IMR-90 (cell line): ENCODE measurements at regions not wholly inside any gene's neighbourhood (a gene's known extent, or its start where the extent isn't known, plus 50 kb on each side); places are given as distances from the start of the nearest gene placed in this dataset.

ENCODE experiments used
- ATAC-seq: fragments of 200-7000 bp; cut with Tn5 transposase; 2 replicates; pipeline ENCODE4 v1.9.1; 2020; ENCODE audit warnings: low read depth, mild to moderate bottlenecking, moderate library complexity
- BruUV-seq: library from RNA; stranded (reverse); fragments of 400-500 nt; replicated peaks from 2 replicates; lab custom pipeline; 2021; lab: Mats Ljungman, UMichigan
- CTCF ChIA-PET: fragments of 300-600 bp; formaldehyde crosslinking; extraction: SDS; loops from one replicate; lab custom pipeline; 2021; ENCODE audit warnings: antibody characterized with exemption; lab: Yijun Ruan, JAX
- POLR2A ChIA-PET: fragments of 300-600 bp; sonication (Branson Sonifier 250); formaldehyde crosslinking; loops from one replicate; lab custom pipeline; 2022; ENCODE audit warnings: antibody characterized with exemption; ENCODE audit not compliant: unreplicated experiment; lab: Charles Lee
- DNase-seq: peaks from one replicate; pipeline ENCODE4 v3.0.0; 2013
- H2AFZ ChIP-seq: replicated peaks from 2 replicates; pipeline ENCODE3; 2013; ENCODE audit warnings: low read length, mild to moderate bottlenecking; ENCODE audit not compliant: poor library complexity
- H2AK5ac ChIP-seq: 2 replicates; pipeline ENCODE4 v1.6.1; 2013; ENCODE audit warnings: low read depth, low read length, inconsistent platforms
- H2AK9ac ChIP-seq: replicated peaks from 2 replicates; pipeline ENCODE3; 2013; ENCODE audit warnings: mild to moderate bottlenecking, low read depth, low read length, moderate library complexity; ENCODE audit not compliant: poor library complexity
- H2BK120ac ChIP-seq: 2 replicates; pipeline ENCODE4 v1.6.1; 2013; ENCODE audit warnings: low read depth, low read length, inconsistent platforms
- H2BK15ac ChIP-seq: 3 replicates; pipeline ENCODE4 v1.6.1; 2013; ENCODE audit warnings: low read depth, low read length, inconsistent platforms
- H2BK20ac ChIP-seq: 2 replicates; pipeline ENCODE4 v1.6.1; 2013; ENCODE audit warnings: low read depth, mild to moderate bottlenecking, inconsistent platforms, low read length, moderate library complexity
- H2BK5ac ChIP-seq: 2 replicates; pipeline ENCODE4 v1.6.1; 2013; ENCODE audit warnings: mild to moderate bottlenecking, low read depth, low read length, inconsistent platforms; ENCODE audit not compliant: poor library complexity, severe bottlenecking
- H3K14ac ChIP-seq: replicated peaks from 2 replicates; pipeline ENCODE4 v1.6.1; 2013; ENCODE audit warnings: low read depth, low read length, inconsistent platforms
- H3K18ac ChIP-seq: 2 replicates; pipeline ENCODE4 v1.6.1; 2013; ENCODE audit warnings: low read depth, low read length, control low read depth
- H3K23ac ChIP-seq: 2 replicates; pipeline ENCODE4 v1.6.1; 2013; ENCODE audit warnings: low read depth, low read length, inconsistent platforms
- H3K27ac ChIP-seq: 2 replicates; pipeline ENCODE4 v1.5.1; 2013; ENCODE audit warnings: mild to moderate bottlenecking, control low read depth, low read length; ENCODE audit not compliant: insufficient read depth
- H3K27me3 ChIP-seq: 2 replicates; pipeline ENCODE4 v1.6.1; 2013; ENCODE audit warnings: low read length; ENCODE audit not compliant: control insufficient read depth, insufficient read depth
- H3K36me3 ChIP-seq: 2 replicates; pipeline ENCODE4 v1.6.1; 2013; ENCODE audit warnings: low read length, mixed read lengths; ENCODE audit not compliant: control insufficient read depth, insufficient read depth
- H3K4ac ChIP-seq: 2 replicates; pipeline ENCODE4 v1.6.1; 2013; ENCODE audit warnings: low read depth, low read length, inconsistent platforms
- H3K4me1 ChIP-seq: 2 replicates; pipeline ENCODE4 v1.6.1; 2013; ENCODE audit warnings: low read length, mixed read lengths; ENCODE audit not compliant: control insufficient read depth, insufficient read depth
- H3K4me2 ChIP-seq: 2 replicates; pipeline ENCODE4 v1.6.1; 2013; ENCODE audit warnings: low read depth, mild to moderate bottlenecking, control low read depth, low read length, moderate library complexity
- H3K4me3 ChIP-seq: 2 replicates; pipeline ENCODE4 v1.5.1; 2013; ENCODE audit warnings: low read depth, mild to moderate bottlenecking, control low read depth, low read length, moderate library complexity; ENCODE audit not compliant: insufficient read depth
- H3K56ac ChIP-seq: 2 replicates; pipeline ENCODE4 v1.6.1; 2013; ENCODE audit warnings: low read length, inconsistent platforms; ENCODE audit not compliant: insufficient read depth; ENCODE audit errors: extremely low read depth
- H3K79me1 ChIP-seq, 2 experiments: 2 replicates each; pipeline ENCODE4 v1.6.1; 2013; ENCODE audit warnings: low read length in 2 of 2, inconsistent platforms in 1 of 2, low read depth in 1 of 2
- H3K9ac ChIP-seq: 2 replicates; pipeline ENCODE4 v1.6.1; 2013; ENCODE audit warnings: low read depth, low read length, control low read depth
- H3K9me1 ChIP-seq: 2 replicates; pipeline ENCODE4 v1.6.1; 2013; ENCODE audit warnings: low read length, inconsistent platforms; ENCODE audit not compliant: insufficient read depth
- H3K9me3 ChIP-seq: 2 replicates; pipeline ENCODE4 v1.6.1; 2013; ENCODE audit warnings: low read length; ENCODE audit not compliant: control insufficient read depth, insufficient read depth
- H4K20me1 ChIP-seq: 2 replicates; pipeline ENCODE4 v1.6.1; 2013; ENCODE audit warnings: low read length, inconsistent platforms; ENCODE audit not compliant: insufficient read depth
- H4K5ac ChIP-seq: 2 replicates; pipeline ENCODE4 v1.6.1; 2013; ENCODE audit warnings: mild to moderate bottlenecking, low read depth, low read length, control low read depth
- H4K8ac ChIP-seq, 2 experiments: 2 replicates each; pipeline ENCODE4 v1.6.1; 2013; ENCODE audit warnings: low read depth in 2 of 2, low read length in 2 of 2, control low read depth in 1 of 2, inconsistent platforms in 1 of 2
- H4K91ac ChIP-seq: 2 replicates; pipeline ENCODE4 v1.6.1; 2013; ENCODE audit warnings: low read depth, low read length, inconsistent platforms; ENCODE audit not compliant: insufficient read depth
- BHLHE40 ChIP-seq: fragments of 150-350 bp; IDR thresholded peaks from 2 replicates; pipeline ENCODE4 v1.6.1; 2016; ENCODE audit warnings: mild to moderate bottlenecking, low read depth, low read length
- CEBPB ChIP-seq: IDR thresholded peaks from 2 replicates; pipeline ENCODE4 v1.6.1; 2012; ENCODE audit warnings: low read depth, low read length, improper control_type of control experiment
- CHD1 ChIP-seq: IDR thresholded peaks from 2 replicates; pipeline ENCODE4 v1.6.1; 2012; ENCODE audit warnings: low read depth, low read length, improper control_type of control experiment
- FOS ChIP-seq: fragments of 150-350 bp; IDR thresholded peaks from 2 replicates; pipeline ENCODE4 v1.6.1; 2016; ENCODE audit warnings: low read depth, low read length
- MAFK ChIP-seq: IDR thresholded peaks from 2 replicates; pipeline ENCODE4 v1.6.1; 2012; ENCODE audit warnings: low read depth, low read length, improper control_type of control experiment
- MAZ ChIP-seq: IDR thresholded peaks from 2 replicates; pipeline ENCODE4 v1.6.1; 2012; ENCODE audit warnings: low read depth, mild to moderate bottlenecking, low read length, improper control_type of control experiment, moderate library complexity, borderline replicate concordance
- MXI1 ChIP-seq: IDR thresholded peaks from 2 replicates; pipeline ENCODE4 v1.6.1; 2012; ENCODE audit warnings: low read depth, mild to moderate bottlenecking, low read length, moderate library complexity, borderline replicate concordance
- NFE2L2 ChIP-seq: fragments of 150-350 bp; IDR thresholded peaks from 2 replicates; pipeline ENCODE4 v1.6.1; 2016; ENCODE audit warnings: low read depth, mild to moderate bottlenecking, low read length
- POLR2A ChIP-seq: IDR thresholded peaks from 2 replicates; pipeline ENCODE4 v1.6.1; 2012; ENCODE audit warnings: mild to moderate bottlenecking, low read depth, low read length
- RAD21 ChIP-seq: IDR thresholded peaks from 2 replicates; pipeline ENCODE4 v1.6.1; 2012; ENCODE audit warnings: low read length, improper control_type of control experiment
- RCOR1 ChIP-seq: IDR thresholded peaks from 2 replicates; pipeline ENCODE4 v1.6.1; 2012; ENCODE audit warnings: mild to moderate bottlenecking, low read length, improper control_type of control experiment; ENCODE audit not compliant: insufficient replicate concordance
- RFX5 ChIP-seq: IDR thresholded peaks from 2 replicates; pipeline ENCODE4 v1.8.0; 2012; ENCODE audit warnings: low read depth, mild to moderate bottlenecking, low read length, moderate library complexity
- SMC3 ChIP-seq: fragments of 150-350 bp; IDR thresholded peaks from 2 replicates; pipeline ENCODE4 v1.6.1; 2016; ENCODE audit warnings: low read depth, mild to moderate bottlenecking, antibody characterized with exemption, low read length, moderate library complexity
- WGBS, 2 experiments: methylation state at CpG; one replicate each; pipeline versions ENCODE4 v1.1.5 to v1.1.7; 2013; ENCODE audit warnings: missing lambda C conversion rate in 2 of 2; ENCODE audit not compliant: insufficient read length in 1 of 2; ENCODE audit errors: extremely low coverage in 2 of 2; 5-methylcytosine and 5-hydroxymethylcytosine counted together
- dilution Hi-C: fragments of 300-500 bp; cut with HindIII; formaldehyde crosslinking; loops from one replicate; pipeline ENCODE4 v1.14.3; 2018; ENCODE audit warnings: low sequenced_read_pairs; ENCODE audit not compliant: unreplicated experiment
- in situ Hi-C: fragments of 300-500 bp; cut with MboI; formaldehyde crosslinking; loops from 3 replicates; pipeline ENCODE4 v1.14.3; 2019; ENCODE audit warnings: low sequenced_read_pairs, inconsistent platforms, mixed read lengths
- intact Hi-C: fragments of 100-400 bp; cut with micrococcal nuclease; formaldehyde crosslinking; loops from 2 replicates; pipeline ENCODE4 v1.10.0; 2022
- TF ChIP-seq, protein P1 (sequence below): fragments of 150-350 bp; IDR thresholded peaks from 2 replicates; pipeline ENCODE4 v1.6.1; 2017; ENCODE audit warnings: mild to moderate bottlenecking, antibody characterized with exemption, low read length, low read depth
- TF ChIP-seq, protein P2 (sequence below): fragments of 150-350 bp; IDR thresholded peaks from 2 replicates; pipeline ENCODE4 v1.6.1; 2016; ENCODE audit warnings: low read depth, mild to moderate bottlenecking, low read length, moderate library complexity, borderline replicate concordance
- TF ChIP-seq, protein P3 (sequence below): conservative IDR thresholded peaks from 2 replicates; pipeline ENCODE4 v1.5.1; 2012; ENCODE audit warnings: mild to moderate bottlenecking, low read depth, low read length, improper control_type of control experiment

DNA sequence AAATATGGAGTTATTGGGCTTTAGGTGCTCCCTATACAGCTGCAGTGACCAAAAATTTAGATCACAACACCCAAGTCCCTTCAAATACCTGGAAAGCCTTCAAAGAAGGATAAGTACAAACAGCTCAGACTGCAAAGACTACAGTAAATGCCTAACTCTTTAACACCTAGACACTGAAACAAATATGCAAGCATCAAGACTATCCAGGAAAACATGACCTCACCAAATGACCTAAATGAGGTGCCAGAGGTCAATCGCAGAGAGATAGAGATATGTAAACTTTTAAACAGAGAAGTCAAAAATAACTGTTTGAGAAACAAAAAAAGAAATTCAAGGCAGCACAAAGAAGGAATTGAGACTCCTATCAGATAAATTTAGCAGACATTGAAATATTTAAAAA is 753.8 kb upstream of the B3GALT2 start:
- in situ Hi-C loops: no loop called here
- no peak for ATAC-seq
- Histone ChIP-seq H3K4me1 (no peaks in the 10 kb centered on the region), H3K14ac (no peak overlapping the region), H3K9ac (no peak overlapping the region), H4K20me1 (no peaks in the 10 kb centered on the region), H3K18ac (no peak overlapping the region), H2AK9ac (no peak overlapping the region), H4K91ac (no peak overlapping the region), H3K79me1 (no peaks in the 10 kb centered on the region), H3K36me3 (no peaks in the 10 kb centered on the region), H3K56ac (no peak overlapping the region), H2BK120ac (no peak overlapping the region), H2BK20ac (no peak overlapping the region), H3K4me3 (no peak overlapping the region), H3K9me1 (no peaks in the 10 kb centered on the region), H2BK15ac (no peak overlapping the region), H4K5ac (no peak overlapping the region), H3K27ac (no peak overlapping the region), H2BK5ac (no peak overlapping the region), H2AK5ac (no peak overlapping the region), H4K8ac (no peak overlapping the region), H3K9me3 (no peaks in the 10 kb centered on the region), H3K4ac (no peak overlapping the region), H2AFZ (no peak overlapping the region), H3K4me2 (no peak overlapping the region), H3K23ac (no peak overlapping the region), H3K27me3 (no peaks in the 10 kb centered on the region)
- POLR2A ChIA-PET: no interaction called here
- CTCF ChIA-PET: no interaction called here
- TF ChIP-seq NFE2L2 (no peak), RCOR1 (no peak), MAZ (no peak), FOS (no peak), RFX5 (no peak), BHLHE40 (no peak), CHD1 (no peak), MAFK (no peak), CEBPB (no peak), SMC3 (no peak), RAD21 (no peak), MXI1 (no peak), POLR2A (no peak)
- TF ChIP-seq, protein P1, sequence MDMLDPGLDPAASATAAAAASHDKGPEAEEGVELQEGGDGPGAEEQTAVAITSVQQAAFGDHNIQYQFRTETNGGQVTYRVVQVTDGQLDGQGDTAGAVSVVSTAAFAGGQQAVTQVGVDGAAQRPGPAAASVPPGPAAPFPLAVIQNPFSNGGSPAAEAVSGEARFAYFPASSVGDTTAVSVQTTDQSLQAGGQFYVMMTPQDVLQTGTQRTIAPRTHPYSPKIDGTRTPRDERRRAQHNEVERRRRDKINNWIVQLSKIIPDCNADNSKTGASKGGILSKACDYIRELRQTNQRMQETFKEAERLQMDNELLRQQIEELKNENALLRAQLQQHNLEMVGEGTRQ: no peak
- TF ChIP-seq, protein P2, sequence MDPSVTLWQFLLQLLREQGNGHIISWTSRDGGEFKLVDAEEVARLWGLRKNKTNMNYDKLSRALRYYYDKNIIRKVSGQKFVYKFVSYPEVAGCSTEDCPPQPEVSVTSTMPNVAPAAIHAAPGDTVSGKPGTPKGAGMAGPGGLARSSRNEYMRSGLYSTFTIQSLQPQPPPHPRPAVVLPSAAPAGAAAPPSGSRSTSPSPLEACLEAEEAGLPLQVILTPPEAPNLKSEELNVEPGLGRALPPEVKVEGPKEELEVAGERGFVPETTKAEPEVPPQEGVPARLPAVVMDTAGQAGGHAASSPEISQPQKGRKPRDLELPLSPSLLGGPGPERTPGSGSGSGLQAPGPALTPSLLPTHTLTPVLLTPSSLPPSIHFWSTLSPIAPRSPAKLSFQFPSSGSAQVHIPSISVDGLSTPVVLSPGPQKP: no peak
- TF ChIP-seq, protein P3, sequence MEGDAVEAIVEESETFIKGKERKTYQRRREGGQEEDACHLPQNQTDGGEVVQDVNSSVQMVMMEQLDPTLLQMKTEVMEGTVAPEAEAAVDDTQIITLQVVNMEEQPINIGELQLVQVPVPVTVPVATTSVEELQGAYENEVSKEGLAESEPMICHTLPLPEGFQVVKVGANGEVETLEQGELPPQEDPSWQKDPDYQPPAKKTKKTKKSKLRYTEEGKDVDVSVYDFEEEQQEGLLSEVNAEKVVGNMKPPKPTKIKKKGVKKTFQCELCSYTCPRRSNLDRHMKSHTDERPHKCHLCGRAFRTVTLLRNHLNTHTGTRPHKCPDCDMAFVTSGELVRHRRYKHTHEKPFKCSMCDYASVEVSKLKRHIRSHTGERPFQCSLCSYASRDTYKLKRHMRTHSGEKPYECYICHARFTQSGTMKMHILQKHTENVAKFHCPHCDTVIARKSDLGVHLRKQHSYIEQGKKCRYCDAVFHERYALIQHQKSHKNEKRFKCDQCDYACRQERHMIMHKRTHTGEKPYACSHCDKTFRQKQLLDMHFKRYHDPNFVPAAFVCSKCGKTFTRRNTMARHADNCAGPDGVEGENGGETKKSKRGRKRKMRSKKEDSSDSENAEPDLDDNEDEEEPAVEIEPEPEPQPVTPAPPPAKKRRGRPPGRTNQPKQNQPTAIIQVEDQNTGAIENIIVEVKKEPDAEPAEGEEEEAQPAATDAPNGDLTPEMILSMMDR: no peak
- no TSS peak for BruUV-seq
- no CpG with 5 or more reads among the region's 1 CpG for WGBS, 2 experiments
- dilution Hi-C loops: no loop called here
- intact Hi-C loops: no loop called here
- DNase-seq: no peak
